DLD1 (cell line): ENCODE measurements at regions not wholly inside any gene's neighbourhood (a gene's known extent, or its start where the extent isn't known, plus 50 kb on each side); places are given as distances from the start of the nearest gene placed in this dataset.

Source experiments
- in situ Hi-C: cut with HindIII; loops from 2 replicates; pipeline ENCODE4 v1.10.0; 2017; ENCODE audit warnings: low sequenced_read_pairs

DNA sequence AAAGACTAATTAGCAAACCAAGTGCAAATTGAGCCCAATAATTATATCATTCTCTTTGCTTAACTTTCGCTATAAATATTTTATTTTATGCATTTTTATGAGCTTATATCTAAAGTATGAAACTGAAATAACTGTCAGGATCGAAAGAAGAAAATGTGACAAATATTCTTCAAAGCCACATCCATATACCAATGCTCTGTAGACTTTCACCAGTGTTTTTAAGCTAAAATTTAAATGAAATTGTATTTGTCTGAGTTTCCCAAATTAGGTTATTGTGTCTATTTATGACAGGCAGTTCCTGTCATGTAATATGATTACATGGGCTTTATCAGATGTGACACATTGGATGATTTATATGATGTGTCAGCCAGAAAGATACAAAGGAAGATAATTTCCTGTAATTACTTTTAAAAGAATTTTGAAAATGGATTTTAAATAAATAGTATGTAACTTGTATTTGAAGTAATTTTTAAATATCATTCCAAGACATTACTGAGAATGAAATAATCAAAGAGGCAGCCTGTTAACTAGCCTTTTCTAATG, 317.9 kb upstream of the KLF6 start:
- in situ Hi-C loops: no loop called here

DNA sequence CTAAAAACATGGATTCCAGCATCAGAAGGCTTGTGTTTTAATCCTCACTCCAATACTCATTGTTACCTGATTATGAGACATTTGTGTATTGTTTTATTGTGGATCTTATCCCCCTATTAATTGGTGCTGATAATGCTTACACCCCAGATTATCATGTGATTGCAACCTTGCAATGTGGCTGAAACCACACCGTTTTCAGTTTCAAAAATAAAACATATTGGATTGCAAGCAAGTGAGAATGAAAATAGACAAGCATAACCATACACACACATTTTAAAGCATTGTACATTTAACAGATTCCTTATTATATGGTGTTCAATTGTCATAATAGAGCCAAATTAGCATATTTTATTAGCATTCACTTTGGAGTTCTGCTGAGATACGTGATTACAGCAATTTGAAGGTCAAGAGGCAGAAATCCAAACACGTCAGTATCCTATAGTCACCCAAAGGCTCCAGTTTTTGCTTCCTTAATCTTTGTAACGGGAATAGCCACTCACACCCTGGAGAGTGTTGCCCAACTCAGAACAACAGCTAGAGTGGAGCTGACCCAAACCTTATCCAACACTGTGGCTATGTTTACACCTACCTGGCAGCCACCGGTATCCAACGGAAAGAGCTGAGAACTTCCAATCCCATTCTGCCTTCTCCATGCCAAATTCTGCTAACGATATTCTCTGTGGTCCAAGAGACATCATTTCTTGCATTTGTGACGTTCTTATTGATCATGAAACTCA, 317.1 kb upstream of the KLF6 start:
- in situ Hi-C loops: no loop called here

DNA sequence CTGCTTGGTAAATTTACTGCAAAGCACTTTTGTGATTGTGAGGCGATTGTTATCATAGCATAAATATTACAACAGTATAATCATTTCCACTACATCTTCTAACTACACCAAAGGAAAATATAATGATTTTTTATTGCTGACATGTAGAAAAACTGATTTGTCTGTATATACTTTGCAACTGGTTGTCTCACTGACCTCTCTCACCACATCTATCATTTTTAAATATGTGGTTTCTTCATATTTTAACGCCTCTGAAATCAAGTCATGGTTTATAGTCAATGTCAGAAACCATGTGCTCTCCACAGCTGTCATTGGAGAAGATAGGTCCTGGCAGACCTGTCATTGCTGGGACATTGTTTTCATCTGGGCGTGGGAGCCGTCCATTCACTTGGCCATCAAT, 315.4 kb upstream of the KLF6 start:
- in situ Hi-C loops: no loop called here

DNA sequence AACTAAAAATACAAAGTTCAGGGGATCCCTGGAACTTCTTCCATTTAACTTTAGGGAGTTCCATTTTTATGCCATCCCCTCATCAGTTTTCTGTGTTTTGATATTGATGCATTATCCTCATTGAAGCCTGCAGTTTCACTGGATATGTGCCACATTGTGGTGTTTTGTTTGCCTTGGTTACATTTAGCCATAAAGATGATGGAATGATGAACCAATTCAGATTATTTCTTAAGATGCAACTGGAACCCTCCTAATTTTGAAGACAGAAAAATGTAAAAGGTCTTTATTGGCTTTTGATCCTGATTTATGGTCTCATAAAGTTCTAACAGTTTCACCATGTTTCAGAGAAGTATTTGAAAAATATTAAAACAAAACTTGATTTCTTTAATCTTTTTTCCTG, 314.2 kb upstream of the KLF6 start:
- in situ Hi-C loops: no loop called here

DNA sequence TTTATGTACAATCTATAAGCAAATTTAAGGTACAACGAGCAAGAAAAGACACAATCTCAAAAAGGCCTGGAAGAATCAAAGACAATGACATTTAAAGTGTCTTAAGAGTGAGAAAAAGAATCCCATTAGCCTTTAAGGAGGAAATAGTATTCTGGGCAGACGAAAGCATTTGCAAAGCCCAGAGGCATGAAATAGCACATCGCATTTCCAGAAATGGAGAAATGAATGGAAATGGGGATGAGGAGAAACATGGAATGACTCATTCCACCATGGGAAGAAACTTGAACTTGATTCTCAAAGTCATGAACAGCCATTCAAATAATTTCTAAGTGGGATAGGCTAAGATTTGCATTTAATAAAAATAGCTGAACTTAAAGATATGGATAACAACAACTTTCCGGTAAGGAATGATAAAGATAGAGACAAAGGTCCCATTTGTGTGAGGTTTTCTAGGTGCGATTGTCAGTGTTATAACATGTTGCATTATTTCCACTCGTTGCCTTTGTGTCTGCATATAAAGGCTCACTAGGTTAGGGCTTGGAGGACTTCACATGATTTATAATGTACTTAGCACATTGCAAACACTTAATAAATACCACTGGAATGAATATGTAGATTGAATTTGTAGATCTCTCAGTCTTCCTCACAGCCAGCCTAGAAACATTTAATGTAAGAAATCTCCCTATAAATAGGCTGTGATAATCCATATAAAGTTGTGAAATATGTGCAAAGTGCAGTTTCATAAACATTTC, 310.3 kb upstream of the KLF6 start:
- in situ Hi-C loops: no loop called here

DNA sequence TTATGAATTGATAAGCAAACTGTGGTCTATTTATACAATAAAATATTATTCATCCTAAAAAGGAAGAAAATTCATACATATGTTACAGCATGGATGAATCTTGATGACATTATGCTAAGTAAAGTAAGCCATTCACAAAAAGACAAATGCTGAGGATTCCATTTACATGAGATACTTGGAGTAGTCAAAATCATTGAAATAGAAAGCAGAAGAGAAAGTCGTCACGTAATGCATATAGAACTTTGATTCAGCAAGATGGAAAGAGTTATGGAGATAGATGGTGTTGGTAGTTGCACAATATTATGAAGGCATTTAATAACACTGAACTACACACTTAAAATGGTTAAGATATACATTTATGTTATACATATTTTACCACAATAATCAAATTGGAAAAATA, 309.7 kb upstream of the KLF6 start:
- in situ Hi-C loops: no loop called here

DNA sequence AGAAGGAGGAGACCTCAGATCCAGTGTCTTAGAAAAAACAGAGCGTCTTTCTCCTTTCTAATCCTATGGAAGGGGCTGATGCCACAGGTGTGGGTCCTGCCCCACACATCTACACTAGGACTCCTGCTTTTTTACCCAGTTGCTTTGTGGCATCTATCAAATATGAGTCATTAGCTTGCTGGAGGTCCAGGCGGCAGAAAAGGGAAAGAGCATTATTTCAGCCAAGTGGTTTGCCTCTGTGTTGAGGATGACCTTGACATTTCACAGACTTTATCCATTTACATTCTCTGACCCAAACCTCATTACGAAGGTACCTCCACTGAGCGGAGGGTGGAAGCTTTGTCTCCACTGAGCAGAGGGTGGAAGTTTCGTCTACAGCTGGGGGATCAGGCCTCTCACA, 308.4 kb upstream of the KLF6 start:
- in situ Hi-C loops: no loop called here

DNA sequence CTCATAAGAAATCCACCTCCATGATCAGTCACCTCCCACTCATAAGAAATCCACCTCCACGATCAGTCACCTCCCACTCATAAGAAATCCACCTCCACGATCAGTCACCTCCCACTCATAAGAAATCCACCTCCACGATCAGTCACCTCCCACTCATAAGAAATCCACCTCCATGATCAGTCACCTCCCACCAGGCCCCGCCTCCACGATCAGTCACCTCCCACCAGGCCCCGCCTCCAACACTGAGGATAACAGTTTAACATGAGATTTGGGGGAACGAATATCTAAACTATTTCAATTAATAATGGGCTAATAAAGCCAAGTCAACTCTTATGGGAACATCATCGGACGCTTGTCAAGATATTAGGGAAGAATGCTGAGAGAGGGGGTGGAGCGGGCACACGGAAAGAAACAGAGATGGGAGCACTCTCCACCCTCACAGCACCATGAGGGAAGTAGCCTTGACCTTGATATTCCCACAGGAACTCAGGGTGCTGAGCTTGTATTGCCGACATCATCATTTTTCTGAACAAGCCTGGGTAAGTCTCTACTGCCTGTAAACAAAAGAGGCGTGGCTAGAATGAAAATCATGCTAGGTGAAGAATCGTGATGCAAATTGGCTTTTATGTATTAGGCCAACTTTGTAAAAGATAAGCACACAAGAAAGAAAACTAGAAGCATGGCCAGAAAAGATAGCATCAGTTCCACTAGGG, 303.5 kb upstream of the KLF6 start:
- in situ Hi-C loops: no loop called here

DNA sequence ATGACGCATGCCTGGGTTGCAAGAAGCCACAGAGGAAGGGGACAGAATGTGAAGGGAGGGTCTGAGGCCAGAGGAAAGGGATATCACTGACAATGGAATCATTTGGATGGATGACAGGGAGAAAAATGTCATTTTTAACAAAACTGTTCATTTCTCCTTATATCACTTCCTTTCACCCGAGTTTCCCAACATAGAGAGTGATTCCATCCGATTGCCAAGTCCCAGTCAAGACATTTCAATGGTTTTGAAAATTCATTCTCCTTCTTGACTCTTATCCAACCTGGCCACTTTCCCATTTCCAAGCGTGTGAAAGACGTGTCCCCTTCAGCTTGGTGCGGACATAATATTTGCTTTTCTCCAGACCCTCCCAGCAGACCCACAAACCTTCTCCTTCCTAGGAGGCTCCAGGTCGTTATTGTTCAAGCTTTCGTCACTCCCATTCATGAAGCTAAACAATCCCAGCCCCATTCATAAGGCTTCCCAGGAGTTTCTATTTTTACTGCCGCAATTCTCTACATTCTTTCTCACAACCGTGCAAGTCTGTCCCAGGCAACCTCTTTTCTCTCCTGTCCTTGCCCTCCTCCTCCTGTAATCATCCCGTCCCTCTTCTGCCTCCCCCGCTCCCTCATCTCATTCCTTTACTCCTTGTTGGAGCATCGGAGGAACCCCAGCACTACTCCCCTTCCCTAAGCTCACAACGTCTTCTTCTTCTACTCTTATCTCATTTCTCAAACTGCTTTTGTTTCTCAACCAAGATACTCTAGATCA, 301.3 kb upstream of the KLF6 start:
- in situ Hi-C loops: no loop called here

DNA sequence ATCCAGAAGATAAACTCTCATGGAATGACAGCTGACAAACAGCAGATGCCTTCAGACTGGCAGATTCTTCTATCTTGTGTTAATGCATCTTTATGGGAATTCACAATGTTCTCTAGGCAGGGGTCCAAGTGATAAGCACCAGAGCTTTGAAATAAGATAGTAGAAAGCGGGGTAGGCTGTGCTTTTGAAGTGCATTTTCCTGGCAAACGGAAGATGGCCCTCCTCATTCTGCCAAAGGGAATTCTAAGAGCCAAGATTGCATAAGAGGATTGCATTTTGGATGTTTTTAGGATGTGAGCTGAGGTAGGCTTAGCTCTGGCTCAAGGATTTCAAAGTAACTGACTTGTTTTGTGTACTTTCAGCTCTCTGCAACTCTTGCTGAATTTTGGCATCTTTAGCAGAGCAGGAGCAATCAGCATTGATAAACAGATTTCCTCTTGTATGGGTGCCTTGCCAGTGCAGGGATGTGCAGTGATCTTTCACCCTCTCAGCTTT, 298.5 kb upstream of the KLF6 start:
- in situ Hi-C loops: no loop called here

DNA sequence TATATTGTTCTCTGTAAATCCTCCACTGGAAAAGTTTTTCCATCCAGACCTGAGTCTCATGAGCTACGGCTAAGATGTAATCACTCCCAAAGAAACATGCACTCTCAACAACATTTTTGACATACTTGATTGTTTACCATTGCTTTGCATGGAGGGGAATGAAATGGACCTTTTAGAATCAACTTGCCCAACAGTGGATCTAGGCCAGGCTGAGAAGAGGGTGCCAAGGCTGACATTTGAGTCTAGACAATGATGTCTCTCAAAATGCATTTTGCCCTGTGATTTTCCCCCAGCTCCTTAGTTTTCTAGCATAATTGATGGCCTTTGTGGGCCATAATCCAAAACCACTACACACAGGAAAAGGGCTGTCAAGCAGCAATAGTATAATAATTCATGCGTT, 297.9 kb upstream of the KLF6 start:
- in situ Hi-C loops: no loop called here

DNA sequence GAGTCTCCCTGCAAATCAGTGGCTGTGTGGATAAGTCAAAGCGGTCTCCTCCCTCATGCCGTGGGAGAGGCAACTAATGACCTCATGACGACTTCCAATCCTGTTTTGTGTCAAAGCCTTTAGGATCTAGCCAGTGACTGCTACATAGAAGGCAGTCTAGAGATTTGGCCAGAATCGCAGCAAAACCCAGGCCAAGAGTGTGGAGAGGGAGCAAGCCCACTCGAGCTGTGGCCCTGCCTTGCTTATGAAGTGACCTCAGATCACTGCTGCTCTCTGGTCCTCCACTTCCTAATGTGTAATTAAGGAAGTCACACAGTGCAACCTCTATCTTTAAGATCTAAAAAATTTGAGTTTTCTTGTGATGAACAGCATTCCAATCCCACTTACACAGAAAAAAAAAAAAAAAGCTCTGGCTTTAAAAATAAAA, 296.7 kb upstream of the KLF6 start:
- in situ Hi-C loops: no loop called here

DNA sequence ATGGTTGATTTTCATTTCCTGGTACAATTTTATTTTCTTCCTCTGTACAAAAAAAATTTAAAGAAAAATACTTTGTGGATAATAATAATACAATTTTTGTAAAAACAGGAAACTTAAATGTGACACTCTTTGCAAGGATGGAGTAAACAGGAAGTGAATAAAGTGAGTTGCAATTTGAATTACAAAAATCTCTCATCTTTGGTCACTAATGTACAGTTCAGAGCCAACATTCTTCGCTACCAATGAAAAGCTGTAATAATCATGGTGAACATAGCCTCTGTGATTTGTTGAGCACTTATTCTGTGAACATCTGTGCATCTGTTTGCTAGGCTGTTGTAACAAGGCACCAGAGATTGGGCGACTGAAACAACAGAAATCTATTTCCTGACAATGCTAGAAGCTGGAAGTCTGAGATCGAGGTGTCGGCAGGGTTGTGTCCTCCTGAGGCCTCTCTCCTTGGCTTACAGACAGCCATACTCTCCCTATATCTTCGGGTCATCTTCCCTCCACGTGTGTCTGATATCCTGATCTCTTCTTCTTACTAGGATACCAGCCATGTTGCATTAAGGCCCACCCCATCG, 295.3 kb upstream of the KLF6 start:
- in situ Hi-C loops: no loop called here

DNA sequence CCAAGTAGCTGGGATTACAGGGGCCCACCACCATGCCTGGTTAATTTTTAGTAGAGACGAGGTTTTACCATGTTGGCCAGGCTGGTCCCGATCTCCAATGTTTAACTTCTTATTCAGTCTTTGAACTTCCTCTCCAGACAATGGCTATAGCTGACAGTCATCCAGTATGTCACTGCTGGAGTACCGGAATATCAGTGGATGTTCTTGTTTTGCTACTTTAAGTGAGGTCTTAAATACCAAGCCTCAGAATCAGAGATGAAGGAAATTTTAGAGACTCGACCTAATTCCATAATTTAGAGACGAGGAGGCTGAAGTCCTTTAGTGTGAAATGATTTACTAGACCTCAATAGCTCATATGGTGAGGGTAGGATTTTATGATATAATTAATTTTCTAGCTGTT, 294.8 kb upstream of the KLF6 start:
- in situ Hi-C loops: no loop called here

DNA sequence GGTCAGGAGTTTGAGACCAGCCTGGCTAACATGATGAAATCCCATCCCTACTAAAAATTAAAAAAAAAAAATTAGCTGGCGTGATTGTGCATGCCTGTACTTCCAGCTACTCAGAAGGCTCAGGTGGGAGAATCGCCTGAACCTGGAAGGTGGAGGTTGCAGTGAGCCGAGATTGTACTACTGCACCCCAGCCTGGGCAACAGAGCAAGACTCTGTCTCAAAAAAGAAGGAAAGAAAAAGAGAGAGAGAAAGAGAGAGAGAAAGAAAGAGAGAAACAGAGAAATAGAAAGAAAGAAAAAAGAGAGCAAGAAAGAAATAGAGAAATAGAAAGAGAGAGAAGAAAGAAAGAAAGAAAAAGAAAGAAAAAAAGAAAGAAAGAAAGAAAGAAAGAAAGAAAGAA, 292.8 kb upstream of the KLF6 start:
- in situ Hi-C loops: no loop called here

DNA sequence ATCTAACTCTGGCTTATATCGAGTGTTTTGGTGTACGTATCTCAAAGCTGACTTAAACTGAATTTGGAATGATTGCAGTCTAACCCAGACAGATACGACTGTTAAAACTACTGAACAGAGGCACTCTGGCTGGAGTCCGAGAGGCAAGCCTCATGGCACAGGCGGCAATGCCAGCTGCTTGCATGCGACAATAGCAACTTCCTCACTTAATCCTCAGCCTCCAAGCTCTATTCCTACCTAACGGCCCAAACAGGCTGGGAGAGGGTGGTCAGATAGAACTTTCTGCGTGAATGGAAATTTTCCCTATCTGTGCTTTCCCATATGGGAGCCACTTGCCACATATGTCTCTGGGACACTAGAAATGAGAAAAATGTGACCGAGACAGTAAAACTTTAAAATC, 292.0 kb upstream of the KLF6 start:
- in situ Hi-C loops: no loop called here

DNA sequence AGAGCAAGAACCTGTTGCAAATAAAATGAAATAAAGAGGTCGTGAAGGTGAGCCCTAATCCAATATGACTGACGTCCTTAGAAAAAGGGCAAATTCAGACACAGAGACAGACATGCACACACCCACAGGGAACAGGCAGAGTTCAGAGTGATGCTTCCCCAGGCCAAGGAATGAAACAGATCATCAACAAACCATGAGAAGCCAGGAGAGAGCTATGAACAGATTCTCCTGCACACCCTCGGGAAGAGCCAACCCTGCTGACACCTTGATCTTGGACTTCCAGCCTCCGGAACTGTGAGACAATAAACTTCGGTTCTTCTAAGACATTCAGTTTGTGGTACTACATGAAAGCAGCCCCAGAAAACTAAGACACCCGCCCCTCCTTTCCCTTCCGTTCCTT, 290.4 kb upstream of the KLF6 start:
- in situ Hi-C loops: no loop called here

DNA sequence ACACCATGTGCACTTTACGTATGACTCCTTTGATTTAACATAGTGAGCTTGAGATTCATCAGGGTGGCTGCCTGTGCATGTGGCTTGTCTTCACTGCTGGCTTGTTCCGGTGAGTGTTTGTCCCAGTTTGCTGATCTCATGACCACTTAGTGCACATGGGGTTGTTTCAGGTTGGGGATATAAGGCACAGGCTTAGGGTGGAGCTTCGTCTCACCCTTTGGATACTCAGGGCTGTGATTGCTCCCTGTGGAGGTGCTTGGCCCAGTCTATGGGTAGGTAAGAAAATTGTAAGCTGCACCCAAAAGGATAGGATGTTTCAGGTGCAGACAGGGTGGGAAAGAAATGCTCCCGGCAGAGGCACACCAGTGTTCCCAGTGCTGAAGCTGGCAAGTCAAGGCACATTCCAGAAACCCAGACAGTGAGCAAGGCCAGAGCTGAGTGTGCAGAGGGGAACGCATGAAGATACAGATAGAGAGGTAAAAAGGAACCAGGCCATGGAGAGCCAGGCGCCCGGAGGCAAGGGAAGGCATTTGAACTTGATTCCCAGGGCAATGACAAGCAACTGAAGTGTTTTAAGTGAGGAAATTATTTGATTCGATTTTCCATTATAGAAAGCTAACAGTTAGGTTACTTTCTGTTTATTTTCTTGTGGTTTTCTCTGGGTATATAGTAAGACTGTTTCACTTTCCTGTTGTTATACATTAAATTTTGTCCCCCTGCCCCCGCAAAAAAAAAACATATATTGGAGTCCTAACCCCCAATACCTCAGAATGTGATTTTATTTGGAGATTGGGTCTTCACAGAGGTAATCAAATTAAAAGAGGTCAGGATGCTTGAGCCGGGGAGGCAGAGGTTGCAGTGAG, 289.8 kb upstream of the KLF6 start:
- in situ Hi-C loops: no loop called here

DNA sequence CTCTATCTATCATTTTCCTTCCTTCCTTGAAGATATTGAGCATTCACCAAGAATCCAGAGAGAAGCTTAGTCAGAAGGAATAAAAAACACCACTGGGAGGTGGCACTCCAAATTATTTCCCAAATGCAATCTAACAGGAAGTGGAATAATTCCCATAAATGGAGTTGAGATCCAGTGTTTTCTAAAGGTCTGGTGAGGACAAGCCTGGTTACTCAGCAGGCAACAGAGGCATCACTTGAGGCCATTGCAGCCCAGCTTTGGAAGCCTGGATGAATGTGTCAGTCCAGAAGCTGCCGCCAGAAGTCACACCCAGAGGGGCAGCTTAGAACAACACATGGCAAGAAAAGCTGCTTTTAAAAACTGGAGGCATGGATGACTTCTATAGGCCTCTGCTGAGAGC, 288.9 kb upstream of the KLF6 start:
- in situ Hi-C loops: no loop called here
